Ureter (tissue), 1 donor: ENCODE measurements at regions not wholly inside any gene's neighbourhood (a gene's known extent, or its start where the extent isn't known, plus 50 kb on each side); places are given as distances from the start of the nearest gene placed in this dataset.

Source experiments
- DNase-seq: peaks from one replicate; pipeline ENCODE4 v3.0.0-alpha.2; 2020; ENCODE audit warnings: low spot score
- donor health status: DM: yes; HTN: yes; CAD: no.

GRCh38 chr14:51546099-51546498 lies 105.6 kb upstream of the FRMD6 start:
- DNase-seq = no peak

- DNase-seq = no peak
Measured at GRCh38 chr14:51546603-51547258, 105.0 kb upstream of the FRMD6 start.

- DNase-seq = peak; percentile 64
Measured at GRCh38 chr14:51547260-51547659, 104.5 kb upstream of the FRMD6 start.

- no peak for DNase-seq
Measured at GRCh38 chr14:51547701-51548100, 104.0 kb upstream of the FRMD6 start.

- no peak for DNase-seq
Measured at GRCh38 chr14:51548187-51548586, 103.5 kb upstream of the FRMD6 start.

GRCh38 chr14:51550636-51551035 lies 101.1 kb upstream of the FRMD6 start:
- DNase-seq = no peak

- DNase-seq = no peak
Measured at GRCh38 chr14:51552275-51552674, 99.4 kb upstream of the FRMD6 start.

- peak; percentile 46 for DNase-seq
Measured at GRCh38 chr14:51552768-51553404, 98.8 kb upstream of the FRMD6 start.

- no peak for DNase-seq
Measured at GRCh38 chr14:51554339-51554920, 97.3 kb upstream of the FRMD6 start.

GRCh38 chr14:51554953-51555352 lies 96.8 kb upstream of the FRMD6 start:
- no peak for DNase-seq

- no peak for DNase-seq
Measured at GRCh38 chr14:51561141-51561540, 90.6 kb upstream of the FRMD6 start.

- no peak for DNase-seq
Measured at GRCh38 chr14:51562816-51563215, 88.9 kb upstream of the FRMD6 start.

- DNase-seq = no peak
Measured at GRCh38 chr14:51563560-51563959, 88.2 kb upstream of the FRMD6 start.

- DNase-seq = no peak
Measured at GRCh38 chr14:51564460-51564859, 87.2 kb upstream of the FRMD6 start.

- DNase-seq = no peak
Measured at GRCh38 chr14:51564986-51565604, 86.6 kb upstream of the FRMD6 start.

GRCh38 chr14:51566831-51567582 lies 84.7 kb upstream of the FRMD6 start:
- no peak for DNase-seq

GRCh38 chr14:51568366-51568765 lies 83.3 kb upstream of the FRMD6 start:
- no peak for DNase-seq

GRCh38 chr14:51573607-51574006 lies 78.1 kb upstream of the FRMD6 start:
- no peak for DNase-seq

GRCh38 chr14:51574009-51574408 lies 77.7 kb upstream of the FRMD6 start:
- DNase-seq = no peak

- no peak for DNase-seq
Measured at GRCh38 chr14:51575349-51576116, 76.2 kb upstream of the FRMD6 start.

- no peak for DNase-seq
Measured at GRCh38 chr14:51576117-51576430, 75.6 kb upstream of the FRMD6 start.

- DNase-seq = no peak
Measured at GRCh38 chr14:51576879-51577278, 74.8 kb upstream of the FRMD6 start.
